ENCODE measurements at regions not wholly inside any gene's neighbourhood (a gene's known extent, or its start where the extent isn't known, plus 50 kb on each side); places are given as distances from the start of the nearest gene placed in this dataset.

- TF ChIP-seq CTCF (IDR thresholded peaks at IDR 0.05; ENCODE audit: low read depth, low read length, missing control alignments): no peak
- Histone ChIP-seq H3K4me3 (ENCODE audit: low read depth, low read length) (no peak overlapping the region), H3K27ac (no peak overlapping the region), H3K27me3 (replicated peaks) (no peaks in the 10 kb centered on the region), H3K36me3 (replicated peaks) (no peaks in the 10 kb centered on the region)
- in situ Hi-C loops (cut with HindIII; ENCODE audit: low pct_ligation_motif_present, low sequenced_read_pairs): no loop called here
- no peak for DNase-seq
These were observed 659.4 kb downstream of the RFPL4B start for GRCh38 chr6:113006494-113006893.

- H3K27ac ChIP-seq: no peak overlapping the region
- no peaks in the 10 kb centered on the region for H3K36me3 ChIP-seq (replicated peaks)
- in situ Hi-C loops (cut with HindIII; ENCODE audit: low pct_ligation_motif_present, low sequenced_read_pairs): no loop called here
- TF ChIP-seq CTCF (IDR thresholded peaks at IDR 0.05; ENCODE audit: low read depth, low read length, missing control alignments): no peak
- peak; percentile 41 for DNase-seq
- no peaks in the 10 kb centered on the region for H3K27me3 ChIP-seq (replicated peaks)
- no peak overlapping the region for H3K4me3 ChIP-seq (ENCODE audit: low read depth, low read length)
These were observed 662.6 kb downstream of the RFPL4B start for GRCh38 chr6:113009682-113010081.

- Histone ChIP-seq H3K27ac (no peak overlapping the region), H3K36me3 (replicated peaks) (no peaks in the 10 kb centered on the region), H3K27me3 (replicated peaks) (no peaks in the 10 kb centered on the region), H3K4me3 (ENCODE audit: low read depth, low read length) (no peak overlapping the region)
- in situ Hi-C loops (cut with HindIII; ENCODE audit: low pct_ligation_motif_present, low sequenced_read_pairs): no loop called here
- no peak for DNase-seq
- no peak for TF ChIP-seq CTCF (IDR thresholded peaks at IDR 0.05; ENCODE audit: low read depth, low read length, missing control alignments)
These were observed 663.3 kb downstream of the RFPL4B start for GRCh38 chr6:113010196-113010989.

- in situ Hi-C loops (cut with HindIII; ENCODE audit: low pct_ligation_motif_present, low sequenced_read_pairs): no loop called here
- Histone ChIP-seq H3K27me3 (replicated peaks) (no peaks in the 10 kb centered on the region), H3K36me3 (replicated peaks) (no peaks in the 10 kb centered on the region), H3K4me3 (ENCODE audit: low read depth, low read length) (no peak overlapping the region), H3K27ac (no peak overlapping the region)
- TF ChIP-seq CTCF (IDR thresholded peaks at IDR 0.05; ENCODE audit: low read depth, low read length, missing control alignments): no peak
- no peak for DNase-seq
These were observed 664.3 kb downstream of the RFPL4B start for GRCh38 chr6:113011389-113011788.

- no peak for TF ChIP-seq CTCF (IDR thresholded peaks at IDR 0.05; ENCODE audit: low read depth, low read length, missing control alignments)
- Histone ChIP-seq H3K4me3 (ENCODE audit: low read depth, low read length) (no peak overlapping the region), H3K27me3 (replicated peaks) (no peaks in the 10 kb centered on the region), H3K27ac (no peak overlapping the region), H3K36me3 (replicated peaks) (no peaks in the 10 kb centered on the region)
- no peak for DNase-seq
- in situ Hi-C loops (cut with HindIII; ENCODE audit: low pct_ligation_motif_present, low sequenced_read_pairs): no loop called here
These were observed 664.7 kb downstream of the RFPL4B start for GRCh38 chr6:113011801-113012200.

GRCh38 chr6:113015249-113015648 lies 668.1 kb downstream of the RFPL4B start:
- in situ Hi-C loops (cut with HindIII; ENCODE audit: low pct_ligation_motif_present, low sequenced_read_pairs): no loop called here
- H3K27ac ChIP-seq: peak overlapping the region; percentile 47
- no peak for DNase-seq
- no peaks in the 10 kb centered on the region for H3K27me3 ChIP-seq (replicated peaks)
- no peak for TF ChIP-seq CTCF (IDR thresholded peaks at IDR 0.05; ENCODE audit: low read depth, low read length, missing control alignments)
- no peaks in the 10 kb centered on the region for H3K36me3 ChIP-seq (replicated peaks)
- H3K4me3 ChIP-seq (ENCODE audit: low read depth, low read length): no peak overlapping the region
